Retinal pigment epithelial cell (primary cell): ENCODE measurements at regions not wholly inside any gene's neighbourhood (a gene's known extent, or its start where the extent isn't known, plus 50 kb on each side); places are given as distances from the start of the nearest gene placed in this dataset.

ENCODE experiments used
- DNase-seq: peaks from one replicate; pipeline ENCODE4 v3.0.0-alpha.2; 2010; ENCODE audit warnings: low read depth
- H3K4me3 ChIP-seq: 2 replicates; pipeline ENCODE4 v1.5.1; 2011; ENCODE audit warnings: mild to moderate bottlenecking, low read length, control low read depth, moderate library complexity
- TF ChIP-seq, protein P1 (sequence below): conservative IDR thresholded peaks from 2 replicates; pipeline ENCODE4 v1.5.1; 2011; ENCODE audit warnings: low read depth, low read length, control low read depth, inconsistent platforms

DNA sequence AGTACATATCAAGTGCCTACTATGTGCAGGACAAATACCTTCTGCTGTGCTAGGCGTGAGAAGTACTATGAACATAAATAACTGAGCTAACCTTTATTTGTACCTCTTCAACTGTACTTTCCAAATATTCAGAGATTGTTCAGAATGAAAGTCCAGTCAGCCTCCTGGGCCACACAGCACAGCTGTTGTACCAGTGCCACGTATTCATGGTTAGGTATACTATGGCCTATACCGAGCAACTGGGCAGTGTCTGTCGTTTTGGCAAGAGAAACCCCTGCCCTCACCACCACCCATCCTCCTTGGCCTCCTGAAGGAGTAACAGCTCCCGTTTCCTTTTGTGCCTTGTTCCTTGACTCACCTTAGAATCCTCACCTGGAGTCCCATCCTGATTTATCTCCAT is 53.0 kb downstream of the RASSF10 start:
- TF ChIP-seq, protein P1, sequence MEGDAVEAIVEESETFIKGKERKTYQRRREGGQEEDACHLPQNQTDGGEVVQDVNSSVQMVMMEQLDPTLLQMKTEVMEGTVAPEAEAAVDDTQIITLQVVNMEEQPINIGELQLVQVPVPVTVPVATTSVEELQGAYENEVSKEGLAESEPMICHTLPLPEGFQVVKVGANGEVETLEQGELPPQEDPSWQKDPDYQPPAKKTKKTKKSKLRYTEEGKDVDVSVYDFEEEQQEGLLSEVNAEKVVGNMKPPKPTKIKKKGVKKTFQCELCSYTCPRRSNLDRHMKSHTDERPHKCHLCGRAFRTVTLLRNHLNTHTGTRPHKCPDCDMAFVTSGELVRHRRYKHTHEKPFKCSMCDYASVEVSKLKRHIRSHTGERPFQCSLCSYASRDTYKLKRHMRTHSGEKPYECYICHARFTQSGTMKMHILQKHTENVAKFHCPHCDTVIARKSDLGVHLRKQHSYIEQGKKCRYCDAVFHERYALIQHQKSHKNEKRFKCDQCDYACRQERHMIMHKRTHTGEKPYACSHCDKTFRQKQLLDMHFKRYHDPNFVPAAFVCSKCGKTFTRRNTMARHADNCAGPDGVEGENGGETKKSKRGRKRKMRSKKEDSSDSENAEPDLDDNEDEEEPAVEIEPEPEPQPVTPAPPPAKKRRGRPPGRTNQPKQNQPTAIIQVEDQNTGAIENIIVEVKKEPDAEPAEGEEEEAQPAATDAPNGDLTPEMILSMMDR, result no peak
- no peak for DNase-seq
- no peak overlapping the region for H3K4me3 ChIP-seq

DNA sequence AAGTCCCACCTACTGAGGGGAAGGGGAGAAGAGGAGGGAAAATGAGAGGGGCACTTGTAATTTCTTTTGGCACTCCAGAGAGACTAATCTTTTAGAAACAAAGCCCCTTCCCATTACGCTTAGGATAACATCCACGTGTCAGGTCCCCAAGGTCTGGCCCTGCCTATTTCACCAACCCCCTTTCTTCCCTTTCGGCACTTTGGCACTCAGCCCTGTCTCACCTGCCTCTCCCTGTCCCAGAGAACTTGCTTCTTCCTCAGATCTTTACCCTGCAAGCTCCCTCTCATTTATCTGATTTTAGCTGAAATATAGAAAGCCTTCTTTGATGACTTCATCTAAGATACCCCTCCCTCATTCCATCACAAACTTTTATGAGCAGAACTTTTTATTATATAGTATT is 55.5 kb downstream of the RASSF10 start:
- TF ChIP-seq, protein P1, result no peak
- no peak for DNase-seq
- no peak overlapping the region for H3K4me3 ChIP-seq

DNA sequence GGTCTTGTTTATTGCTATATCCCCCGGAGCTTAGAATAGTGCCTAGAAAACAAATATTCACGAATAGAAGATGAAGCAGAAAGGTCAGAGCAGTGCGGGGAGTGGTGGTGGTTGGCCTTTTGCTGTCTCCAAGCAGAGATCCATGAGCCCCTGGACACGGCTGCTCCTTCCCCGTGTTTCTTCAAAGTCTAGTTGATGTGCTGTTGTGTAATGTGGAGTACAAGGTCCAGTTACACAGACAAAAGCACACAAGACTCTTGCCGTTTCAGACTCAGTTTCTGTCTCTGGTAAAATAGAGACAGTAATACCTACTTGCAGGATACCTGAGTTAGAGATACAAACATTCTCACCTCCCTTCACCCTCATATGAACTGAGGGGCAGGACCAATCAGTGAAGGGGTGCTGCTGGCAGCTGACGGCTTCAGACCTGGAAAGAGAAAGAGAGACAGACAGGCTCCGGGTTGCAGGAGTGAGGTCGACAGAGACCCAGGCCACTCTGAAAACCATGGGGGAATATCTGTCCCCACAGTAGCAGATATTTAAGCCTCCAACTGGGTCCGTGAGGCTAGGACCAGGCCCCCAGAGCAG is 56.2 kb downstream of the RASSF10 start:
- no peak overlapping the region for H3K4me3 ChIP-seq
- TF ChIP-seq, protein P1, result no peak
- no peak for DNase-seq

DNA sequence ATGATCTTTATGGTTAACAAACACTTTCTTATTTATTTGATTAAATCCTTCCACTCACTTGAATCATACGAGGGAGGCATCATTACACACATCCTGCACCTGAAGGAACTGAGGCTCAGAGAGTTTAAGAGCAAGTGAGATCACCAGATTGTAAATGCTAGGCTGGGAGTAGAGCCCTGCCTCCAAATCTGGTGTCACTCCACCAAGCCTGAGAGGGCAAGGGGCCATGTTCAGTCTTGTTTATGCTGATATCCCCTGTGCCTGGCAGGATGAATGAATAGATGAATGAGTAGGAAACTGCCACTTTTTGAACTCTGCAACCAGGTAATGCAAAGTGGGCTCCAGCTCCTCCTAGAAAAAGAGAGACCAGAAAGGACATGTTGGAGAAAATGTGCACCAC is 59.1 kb downstream of the RASSF10 start:
- no peak overlapping the region for H3K4me3 ChIP-seq
- no peak for DNase-seq
- TF ChIP-seq, protein P1, result no peak

DNA sequence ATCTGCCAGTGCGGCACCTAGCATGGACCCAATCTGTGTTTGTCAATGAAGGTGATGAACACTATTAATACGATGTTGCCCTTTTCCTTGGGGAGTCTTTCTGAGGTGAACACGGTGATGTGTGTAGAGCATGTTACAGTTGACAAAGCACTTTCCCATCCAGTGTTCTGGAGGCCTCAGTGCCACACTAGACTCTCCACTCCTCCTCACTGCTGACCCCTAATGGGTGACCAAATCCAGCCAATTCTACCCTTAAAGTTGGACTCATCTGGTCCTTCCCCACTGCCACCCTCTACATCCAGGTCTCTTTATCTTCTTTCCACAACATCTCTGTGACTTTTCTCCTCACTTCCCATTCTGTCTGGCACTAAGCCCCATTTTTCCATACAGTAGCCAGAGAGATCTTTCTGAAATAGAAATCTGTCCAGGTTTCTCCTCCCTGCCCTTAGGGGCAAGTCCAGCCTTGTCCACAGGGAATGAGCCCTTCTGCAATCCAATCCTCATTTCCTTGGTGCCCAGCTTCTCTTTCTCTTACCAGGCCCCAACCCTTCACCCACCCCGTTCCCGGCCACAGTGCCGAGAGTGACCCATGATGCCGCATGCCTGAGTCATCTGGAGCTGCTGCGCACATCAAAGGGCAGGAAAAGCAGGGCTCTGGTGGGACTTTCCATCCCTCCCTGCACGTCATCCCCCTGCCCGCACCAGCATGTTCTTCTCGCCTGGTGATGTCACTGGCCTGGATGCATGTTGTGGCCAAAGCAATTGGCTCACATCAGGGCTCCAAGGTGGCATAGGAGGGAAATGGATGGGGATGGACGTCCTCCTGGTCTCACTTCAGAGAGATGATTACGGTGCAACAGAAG is 64.2 kb downstream of the RASSF10 start:
- H3K4me3 ChIP-seq, result no peak overlapping the region
- no peak for DNase-seq
- TF ChIP-seq, protein P1, result no peak

DNA sequence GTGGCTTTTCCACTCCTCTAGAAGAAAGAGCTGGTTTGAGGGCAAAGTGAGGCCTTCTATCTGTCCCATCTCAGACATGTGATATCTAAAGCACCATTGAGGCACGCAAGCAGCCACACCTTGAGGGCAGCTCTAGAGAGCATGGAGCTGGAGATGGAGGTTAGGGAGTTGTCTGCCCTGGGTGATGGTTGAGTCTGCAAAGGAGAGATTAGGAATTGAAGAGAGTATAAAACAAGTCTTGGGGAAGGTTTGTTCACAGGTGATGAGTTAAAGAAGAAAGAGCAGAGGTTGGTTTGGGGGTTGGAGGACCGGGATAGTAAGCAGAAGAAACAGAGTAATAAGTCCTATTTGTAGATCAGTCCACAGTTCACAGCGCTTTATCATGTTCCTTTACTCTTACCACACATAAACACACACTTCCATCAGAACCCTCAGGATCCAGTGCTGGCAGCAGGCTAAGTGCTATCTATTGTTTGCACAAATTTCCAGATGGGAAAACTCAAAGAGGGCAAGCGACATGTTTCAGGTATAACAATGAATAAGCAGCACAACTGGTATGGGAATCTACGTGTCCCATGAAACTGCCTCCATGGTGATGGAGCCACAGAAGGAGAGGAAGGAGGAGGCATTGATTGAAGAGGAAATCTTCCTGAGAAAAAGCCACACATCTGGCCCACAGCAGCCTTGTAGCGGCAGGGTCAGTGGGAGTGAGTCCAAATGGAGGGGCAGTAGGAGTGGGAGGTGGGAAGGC is 65.8 kb downstream of the RASSF10 start:
- DNase-seq, result no peak
- H3K4me3 ChIP-seq, result no peak overlapping the region
- TF ChIP-seq, protein P1, result no peak
